ENCODE measurements at regions not wholly inside any gene's neighbourhood (a gene's known extent, or its start where the extent isn't known, plus 50 kb on each side); places are given as distances from the start of the nearest gene placed in this dataset.

DNA sequence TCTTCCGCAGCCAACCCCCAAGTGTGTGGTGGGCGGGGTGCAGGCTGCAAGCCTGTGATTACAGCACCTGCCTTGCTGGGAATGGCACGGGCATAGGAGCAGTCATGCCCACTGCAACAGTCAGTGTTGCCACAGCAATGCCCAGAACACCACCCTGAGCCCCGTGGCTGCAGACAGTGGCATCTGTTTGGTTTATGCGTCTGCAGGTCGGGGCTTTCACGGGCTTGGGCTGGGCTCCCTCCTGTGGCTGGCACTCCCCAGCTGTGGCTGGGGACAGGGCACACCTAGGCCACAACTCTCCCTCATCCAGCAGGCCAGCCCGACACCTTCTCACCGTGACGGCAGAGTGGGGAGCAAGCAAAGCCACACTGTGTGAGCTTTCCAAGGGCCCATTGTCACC is 115.3 kb upstream of the C1QTNF9B start:
- DNase-seq: no peak

DNA sequence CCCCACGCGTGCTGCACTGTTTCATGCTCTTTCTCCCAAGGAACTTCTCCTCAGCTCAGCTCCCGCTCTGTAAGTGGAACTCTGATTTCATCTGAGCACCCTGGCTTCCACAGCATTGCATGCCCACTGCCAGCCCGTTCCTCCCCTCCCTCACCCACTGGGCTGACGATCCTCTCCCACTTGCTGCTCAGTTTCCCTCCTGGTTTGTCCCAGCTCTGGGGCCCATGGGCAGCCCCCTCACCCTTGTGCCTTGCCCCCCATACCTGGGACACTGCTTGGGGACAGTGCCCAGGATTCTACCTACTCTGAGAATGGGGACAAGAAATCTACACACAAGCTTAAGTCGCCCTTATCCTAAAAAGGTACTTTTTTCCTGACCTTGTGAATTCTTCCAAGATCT is 115.9 kb upstream of the C1QTNF9B start:
- no peak for DNase-seq

DNA sequence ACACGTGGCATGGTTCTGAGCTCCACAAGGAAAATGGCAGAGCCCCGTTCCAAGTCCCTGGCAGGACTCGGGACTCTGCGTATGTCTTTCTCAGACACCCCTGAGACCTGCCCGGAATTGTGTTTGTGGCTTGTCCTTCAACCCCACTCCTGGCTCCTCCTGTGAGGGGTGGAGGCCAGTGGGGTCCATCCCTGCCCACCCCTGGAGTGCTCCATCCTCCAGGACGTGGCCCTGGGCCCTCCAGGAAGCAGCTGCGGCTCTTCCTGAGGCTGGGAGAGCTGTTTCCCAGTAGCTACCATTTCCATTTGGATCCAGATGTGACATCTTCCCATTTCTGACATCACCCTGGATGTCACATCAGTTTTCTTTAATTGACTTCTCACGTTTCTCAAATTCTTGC is 118.7 kb upstream of the C1QTNF9B start:
- DNase-seq: no peak

DNA sequence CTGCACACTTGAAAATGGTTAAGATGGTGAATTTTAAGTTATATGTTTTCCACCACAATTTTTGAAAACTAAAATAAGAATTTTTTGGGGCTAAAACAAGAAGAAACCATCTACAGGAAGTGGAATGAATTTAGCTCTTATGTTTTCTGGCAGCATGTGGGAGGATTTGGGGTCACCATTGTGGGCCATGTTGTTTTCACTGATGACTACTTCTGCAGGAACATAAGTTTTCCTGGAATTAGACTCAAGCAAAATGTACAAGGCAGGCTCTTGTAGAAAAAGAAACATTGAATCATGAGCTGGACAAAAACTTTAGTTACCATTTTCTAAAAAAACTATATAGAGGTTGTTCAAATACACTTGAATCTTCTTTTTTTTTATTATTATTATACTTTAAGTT is 125.3 kb upstream of the C1QTNF9B start:
- DNase-seq: no peak

DNA sequence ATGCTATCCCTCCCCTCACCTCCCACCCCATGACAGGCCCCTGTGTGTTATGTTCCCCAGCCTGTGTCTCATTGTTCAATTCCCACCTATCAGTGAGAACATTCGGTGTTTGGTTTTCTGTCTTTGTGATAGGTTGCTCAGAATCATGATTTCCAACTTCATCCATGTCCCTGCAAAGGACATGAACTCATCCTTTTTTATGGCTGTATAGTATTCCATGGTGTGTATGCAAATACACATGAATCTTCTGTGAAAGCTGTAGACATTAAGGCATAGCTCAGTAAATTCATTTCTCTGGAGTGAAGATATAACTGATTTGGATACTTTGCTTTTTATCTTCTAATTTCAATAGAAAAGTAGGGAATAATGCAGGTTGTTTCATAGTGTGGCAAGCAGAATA is 125.8 kb upstream of the C1QTNF9B start:
- no peak for DNase-seq

DNA sequence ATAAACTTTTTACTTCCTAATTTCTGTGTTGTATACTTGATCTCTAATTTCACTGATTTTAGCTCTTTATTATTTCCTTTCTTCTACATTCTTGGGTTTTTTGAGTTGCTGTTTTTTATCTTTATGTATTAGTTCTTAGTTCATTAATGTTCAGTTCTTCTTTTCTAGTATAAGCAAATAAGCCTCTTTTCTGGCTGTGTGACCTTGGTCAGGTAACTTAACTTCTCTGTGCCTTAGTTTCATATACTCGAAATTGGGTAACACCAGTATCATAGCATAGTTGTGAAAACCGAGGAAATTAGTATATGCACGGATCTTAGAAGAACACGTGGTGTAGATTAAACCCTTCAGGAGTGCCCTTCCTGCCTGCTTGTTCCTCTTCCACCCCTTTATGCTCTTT is 130.2 kb upstream of the C1QTNF9B start:
- DNase-seq: no peak

DNA sequence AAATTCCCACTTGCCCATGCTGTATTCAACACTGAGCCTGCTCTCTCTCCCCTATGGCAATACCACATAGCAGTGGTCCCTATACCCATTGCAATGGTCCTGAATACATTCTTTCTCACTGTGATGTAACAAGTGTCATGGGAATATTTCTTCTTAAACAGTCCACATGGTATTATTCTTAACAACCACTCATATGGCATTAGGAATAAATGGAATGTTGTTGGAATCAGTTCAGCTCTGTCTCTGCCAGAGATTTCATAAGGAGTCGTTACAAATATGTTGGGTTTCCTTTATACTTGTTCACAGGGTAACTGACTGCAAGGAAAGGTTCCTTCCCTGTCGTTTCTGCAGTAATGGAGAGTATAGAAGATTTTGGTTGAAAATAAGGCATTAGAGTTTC is 128.3 kb upstream of the SPATA13 start:
- DNase-seq: no peak

DNA sequence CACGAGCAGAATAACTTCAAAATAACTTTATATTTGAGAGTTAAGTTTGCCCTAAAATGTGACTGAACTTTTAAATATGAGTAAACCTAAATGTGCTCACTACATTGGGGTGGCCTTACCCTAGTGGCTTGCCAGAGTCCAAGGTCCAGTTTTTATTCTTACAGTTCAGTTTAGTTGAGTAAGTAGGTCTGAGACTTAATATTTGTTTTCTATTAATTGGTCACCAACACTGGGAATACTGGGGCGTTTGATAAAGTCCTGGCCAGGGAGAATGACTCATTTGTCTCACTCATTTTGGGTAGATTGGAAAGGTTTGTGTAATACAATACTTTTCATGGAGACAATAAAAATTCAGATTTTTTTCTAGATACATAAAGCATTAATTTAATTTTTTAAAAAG is 127.8 kb upstream of the SPATA13 start:
- DNase-seq: no peak

DNA sequence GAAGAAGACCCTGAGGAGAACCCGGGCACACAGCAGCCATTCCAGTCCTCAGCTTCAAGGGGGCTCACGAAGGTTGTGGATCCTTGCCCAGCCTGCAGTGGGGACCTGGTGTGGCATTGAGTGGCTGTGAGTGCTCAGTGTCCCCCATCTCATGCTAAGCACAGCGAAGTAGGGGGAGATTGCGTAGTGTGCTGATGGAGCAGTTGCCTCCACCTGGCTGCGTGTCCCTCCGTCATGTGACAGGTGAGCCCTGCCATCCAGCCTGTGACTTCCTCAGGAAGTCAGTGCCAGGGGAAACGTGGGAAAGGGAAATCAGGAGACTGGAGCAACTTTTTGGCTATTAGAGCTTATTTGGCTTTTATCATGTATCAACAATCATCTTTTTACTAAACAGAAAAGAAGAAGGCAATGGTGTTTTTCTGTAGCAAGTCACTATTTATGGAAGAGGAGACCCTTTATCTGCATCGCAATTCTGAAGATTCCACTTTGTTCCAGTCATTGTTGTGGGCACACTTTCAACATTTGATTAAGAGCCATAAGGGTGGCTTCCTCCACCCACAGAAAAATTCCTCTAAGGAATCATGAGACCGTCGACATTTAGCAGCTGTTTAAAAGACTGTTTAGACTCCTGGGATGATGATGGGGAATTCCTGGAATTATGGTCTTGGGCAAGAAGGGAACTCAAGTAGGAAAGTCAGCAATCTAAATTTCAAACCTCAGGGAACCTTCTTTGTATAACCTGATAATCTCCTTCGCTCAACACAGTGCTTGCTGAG is 126.8 kb upstream of the SPATA13 start:
- no peak for DNase-seq

DNA sequence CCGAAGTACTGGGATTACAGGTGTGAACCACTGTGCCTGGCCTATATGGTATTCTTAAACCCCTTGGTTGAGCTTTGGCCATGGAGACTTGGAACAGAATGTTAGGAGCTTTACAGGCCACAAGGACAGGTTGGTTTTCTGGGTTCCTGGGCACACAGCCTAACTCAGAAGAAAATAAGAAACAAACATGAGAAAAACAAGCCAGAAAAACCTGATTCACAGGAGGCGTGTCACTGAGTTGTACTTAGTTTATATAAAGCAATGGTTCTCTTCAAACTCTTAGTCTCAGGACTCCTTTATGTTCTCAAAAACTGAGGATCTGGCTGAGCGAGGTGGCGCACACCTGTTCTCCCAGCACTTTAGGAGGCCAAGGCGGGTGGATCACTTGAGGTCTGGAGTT is 125.1 kb upstream of the SPATA13 start:
- no peak for DNase-seq

DNA sequence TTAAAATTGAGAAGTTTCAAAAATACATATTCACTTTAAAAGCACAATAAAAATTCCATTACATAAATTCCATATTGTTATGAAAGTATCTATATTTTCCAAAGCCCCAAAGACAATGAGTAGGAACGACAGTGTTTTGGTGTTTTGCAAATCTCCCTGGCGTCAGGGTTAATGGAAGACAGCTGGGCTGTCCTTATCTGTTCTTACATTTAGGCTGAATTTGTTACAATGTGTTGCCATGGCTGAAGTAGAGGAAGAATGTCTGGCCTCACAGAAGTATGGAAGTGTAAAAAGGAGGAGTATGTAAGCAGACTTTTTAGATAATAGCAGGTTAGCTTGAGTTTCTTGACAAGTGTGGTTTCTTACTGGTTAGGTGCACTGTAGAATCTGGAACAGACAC is 124.4 kb upstream of the SPATA13 start:
- DNase-seq: no peak

DNA sequence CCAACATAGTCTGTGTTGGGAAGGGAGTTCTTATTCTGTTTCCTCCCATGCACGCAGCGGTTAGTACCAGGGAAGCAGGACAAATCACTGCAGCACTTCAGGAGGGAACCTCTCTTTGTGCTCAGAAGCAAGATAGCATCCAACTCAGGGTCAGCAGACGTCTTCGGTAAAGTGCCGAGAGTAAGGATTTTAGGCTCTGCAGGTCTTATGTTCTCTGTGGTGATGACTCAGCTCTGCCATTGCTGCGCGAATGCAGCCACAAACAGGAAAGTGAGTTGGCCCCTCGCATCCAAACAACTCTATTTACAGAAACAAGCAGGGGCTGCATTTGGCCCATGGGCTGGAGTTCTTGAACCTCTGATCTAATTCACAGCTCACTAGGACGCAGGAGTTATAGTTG is 122.1 kb upstream of the SPATA13 start:
- DNase-seq: no peak

DNA sequence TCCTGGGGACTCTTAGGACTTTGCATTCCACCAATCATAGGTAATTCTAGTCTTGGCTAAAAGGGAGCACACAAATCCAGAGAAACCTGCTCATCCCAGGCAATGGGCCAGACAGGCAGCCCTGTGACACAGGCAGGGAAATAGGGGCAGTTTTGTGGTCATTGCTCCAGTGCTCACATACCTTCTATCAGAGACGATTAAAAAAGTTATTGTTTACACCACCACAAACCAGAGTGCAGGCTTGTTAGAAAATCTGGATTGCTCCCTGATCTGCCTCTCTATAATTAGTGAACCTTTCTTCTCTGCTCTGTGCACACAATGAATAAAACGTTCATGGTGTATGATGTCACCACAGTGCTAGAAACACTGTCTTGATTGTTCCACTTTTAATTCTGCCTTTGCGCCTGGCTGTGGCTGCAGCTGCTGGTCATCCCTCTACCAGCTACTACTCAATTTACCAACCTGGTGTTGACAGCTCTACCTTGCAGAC is 121.6 kb upstream of the SPATA13 start:
- DNase-seq: no peak

DNA sequence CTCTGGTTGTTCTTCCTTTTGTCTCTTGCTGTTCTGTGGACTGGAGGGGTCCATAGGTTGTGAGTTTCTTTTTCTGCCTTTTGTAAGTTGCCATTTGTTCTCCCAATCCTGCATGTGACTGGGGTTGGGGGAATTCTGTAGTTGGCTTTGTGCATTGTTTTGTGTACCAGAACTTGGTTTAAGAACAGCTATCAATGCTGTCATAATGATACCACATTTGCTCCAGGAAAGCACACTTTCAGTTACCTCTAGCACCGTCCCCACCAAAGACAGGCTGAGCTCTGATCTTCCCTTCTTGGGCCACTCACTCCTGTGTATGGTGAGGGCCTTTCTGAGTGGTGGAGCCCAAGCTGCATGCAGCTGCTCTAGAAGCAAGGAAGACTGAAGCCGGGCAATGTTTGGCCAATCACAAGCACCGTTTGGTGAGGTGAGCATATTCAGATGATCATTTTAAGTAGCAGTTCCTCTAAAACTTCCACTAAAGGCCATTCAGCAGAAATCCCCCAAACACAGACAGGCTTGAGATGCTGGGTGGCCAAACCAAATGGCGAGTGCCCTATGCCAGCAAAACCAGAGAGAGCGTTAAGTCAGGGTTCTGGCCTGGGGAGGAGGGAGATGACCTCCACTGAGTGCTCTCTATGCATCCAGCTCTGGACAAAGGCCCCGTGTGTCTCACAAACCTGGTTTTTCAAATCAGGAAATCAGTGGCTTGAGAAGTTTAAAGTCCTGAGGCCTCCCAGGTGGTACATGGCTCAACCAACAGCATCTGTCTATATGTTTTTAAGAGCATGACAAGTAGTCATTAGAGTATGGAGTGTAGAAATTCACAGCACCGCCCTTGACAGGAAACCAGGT is 120.7 kb upstream of the SPATA13 start:
- no peak for DNase-seq

DNA sequence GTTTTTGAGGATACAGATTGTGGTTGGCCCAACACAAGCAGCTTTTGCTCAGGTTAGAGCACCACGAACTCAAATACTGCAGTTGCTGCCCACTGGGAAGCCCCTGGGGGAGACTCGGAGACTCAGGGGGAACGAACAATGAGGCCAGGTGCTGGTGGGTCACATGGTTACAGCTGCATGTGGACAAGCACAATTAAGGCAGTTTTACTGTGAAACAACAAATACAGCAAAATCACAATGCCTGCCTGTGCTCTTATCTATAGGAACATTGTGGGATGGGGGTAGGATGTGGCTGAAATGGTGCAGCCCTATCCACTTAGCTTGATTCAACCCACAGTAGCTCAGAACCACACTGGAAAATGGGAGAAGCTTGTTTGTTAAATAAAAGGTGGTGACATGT is 119.7 kb upstream of the SPATA13 start:
- no peak for DNase-seq

DNA sequence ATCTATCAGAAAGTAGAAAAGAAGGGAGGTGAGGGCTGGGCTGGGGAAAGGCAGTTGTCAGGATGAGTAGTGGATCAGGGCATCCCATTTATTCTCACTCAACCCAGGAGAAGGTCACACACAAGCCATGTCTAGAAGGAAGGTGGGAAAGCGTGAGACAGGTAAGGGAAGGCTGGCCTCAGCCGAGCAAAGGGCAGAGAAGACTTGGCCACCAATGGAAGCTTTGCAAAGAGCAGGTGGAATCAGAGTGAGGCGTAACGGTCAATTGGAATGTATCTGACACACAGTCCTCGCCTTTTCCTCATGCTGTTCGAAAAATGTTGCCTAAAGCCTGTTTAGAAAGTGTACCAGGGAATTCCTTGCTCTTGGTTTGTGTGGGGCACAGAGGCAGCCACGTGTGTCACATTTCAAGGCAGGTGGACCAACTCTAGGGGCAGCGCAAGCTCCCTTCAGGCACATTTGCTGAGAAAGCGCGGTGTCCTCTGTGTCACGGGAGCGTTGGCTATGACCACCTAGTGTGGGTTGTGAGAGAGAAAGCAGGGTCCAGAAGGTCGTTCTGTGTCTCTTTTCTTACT is 118.8 kb upstream of the SPATA13 start:
- DNase-seq: no peak

DNA sequence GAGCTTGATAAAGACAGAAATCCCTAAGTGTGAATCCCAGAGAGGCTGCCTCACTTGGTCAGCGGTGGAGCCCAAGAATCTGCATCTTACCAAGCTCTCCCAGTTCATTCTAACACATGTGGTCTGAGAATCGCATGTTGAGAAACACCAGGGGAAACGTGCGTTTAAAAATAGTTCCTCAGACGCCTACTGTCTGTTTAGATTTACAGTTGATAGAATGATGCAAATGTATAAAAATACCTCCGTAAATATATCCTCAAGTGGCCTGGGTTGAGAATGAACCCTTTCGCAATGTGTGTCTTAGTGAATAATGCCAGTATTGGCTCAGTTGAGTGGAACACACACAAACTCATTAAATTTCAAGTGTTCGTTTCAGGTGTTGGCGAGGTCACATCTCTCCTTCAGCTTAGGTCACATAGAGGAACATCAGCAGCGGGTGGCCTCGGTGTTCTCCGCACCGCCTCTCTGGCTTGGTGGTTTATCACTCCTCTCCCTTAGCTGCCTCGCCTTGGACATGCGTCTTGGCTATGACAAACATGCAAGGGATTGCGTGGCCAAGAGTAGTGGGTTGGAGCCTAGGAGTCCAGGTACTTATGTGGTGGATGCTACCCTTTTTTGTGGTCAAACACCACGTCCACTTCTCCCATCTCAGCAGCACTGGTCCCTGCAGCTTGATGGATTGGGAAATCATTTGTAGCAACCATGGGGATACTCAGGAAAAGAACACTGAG is 117.6 kb upstream of the SPATA13 start:
- no peak for DNase-seq

DNA sequence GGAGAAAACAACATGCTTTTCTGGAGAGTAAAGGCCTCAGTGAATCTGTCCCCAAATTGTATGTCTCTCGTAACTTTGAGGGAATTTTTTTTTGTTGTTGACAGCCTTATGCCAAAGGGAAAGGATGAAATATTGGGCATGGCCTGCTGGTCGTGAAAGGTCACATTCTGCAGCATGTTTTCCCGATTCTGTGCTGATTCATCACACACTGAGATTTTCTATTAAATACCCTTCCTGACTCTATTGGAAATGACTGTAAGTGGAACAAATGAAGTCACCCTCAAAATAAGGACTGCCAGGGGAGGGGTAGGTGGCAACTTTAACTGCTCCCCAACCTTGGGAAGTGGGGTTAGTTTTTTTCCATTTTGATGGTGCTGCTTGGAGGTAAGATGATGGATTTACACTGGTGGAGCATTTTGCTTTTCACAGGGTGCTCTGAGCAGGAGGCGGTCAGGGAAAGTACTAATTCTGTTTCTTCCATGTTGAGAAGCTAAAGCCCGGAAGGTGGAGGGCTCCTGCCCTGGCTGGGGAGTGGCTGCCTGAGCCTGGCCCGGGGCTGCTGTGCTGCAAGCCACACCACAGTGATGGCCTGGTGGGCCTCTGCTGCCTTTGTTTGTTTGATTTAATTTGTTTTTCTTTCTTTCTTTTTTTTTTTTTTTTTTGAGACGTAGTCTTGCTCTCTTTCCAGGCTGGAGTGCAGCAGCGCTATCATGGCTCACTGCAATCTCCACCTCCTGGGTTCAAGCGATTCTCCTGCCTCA is 116.8 kb upstream of the SPATA13 start:
- DNase-seq: no peak

DNA sequence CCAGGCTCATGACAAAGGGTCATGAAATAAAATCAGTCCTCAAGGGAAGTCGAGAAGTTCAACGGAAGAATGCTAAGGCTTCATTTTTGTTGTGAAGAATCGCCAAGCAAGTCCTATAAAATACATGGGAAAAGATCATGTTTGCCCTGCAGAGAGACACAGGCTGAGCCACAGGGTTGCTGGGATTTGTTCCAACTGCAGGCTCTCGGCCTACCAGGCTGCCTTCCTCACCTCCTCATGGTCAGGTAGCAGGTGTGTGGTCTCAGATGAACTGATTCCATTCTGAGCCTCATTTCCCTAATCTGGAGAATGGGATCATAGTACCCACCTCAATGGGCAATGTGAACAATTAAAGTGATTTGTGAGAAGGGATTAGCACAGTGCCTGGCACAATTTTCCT is 114.9 kb upstream of the SPATA13 start:
- DNase-seq: no peak

DNA sequence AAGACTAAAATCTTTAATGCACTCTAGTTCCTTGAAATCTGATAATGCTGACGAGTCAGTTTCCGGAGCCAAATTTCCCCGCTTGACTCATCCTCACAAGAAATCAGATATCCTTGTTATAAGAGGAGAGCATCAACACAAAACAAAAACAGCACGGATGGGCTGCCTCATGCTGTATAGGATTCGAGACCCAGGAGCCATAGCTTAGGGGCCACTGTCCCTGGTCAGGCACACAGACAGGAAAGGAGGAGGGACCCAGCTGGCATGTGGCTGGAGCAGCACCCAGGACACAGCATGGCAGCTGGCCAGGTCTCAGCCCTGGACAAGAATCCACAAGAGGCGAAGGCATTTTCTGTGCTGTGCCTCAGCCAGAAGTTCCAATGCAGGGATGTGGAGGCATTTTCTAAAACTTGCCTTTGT is 110.2 kb upstream of the SPATA13 start:
- DNase-seq: no peak

DNA sequence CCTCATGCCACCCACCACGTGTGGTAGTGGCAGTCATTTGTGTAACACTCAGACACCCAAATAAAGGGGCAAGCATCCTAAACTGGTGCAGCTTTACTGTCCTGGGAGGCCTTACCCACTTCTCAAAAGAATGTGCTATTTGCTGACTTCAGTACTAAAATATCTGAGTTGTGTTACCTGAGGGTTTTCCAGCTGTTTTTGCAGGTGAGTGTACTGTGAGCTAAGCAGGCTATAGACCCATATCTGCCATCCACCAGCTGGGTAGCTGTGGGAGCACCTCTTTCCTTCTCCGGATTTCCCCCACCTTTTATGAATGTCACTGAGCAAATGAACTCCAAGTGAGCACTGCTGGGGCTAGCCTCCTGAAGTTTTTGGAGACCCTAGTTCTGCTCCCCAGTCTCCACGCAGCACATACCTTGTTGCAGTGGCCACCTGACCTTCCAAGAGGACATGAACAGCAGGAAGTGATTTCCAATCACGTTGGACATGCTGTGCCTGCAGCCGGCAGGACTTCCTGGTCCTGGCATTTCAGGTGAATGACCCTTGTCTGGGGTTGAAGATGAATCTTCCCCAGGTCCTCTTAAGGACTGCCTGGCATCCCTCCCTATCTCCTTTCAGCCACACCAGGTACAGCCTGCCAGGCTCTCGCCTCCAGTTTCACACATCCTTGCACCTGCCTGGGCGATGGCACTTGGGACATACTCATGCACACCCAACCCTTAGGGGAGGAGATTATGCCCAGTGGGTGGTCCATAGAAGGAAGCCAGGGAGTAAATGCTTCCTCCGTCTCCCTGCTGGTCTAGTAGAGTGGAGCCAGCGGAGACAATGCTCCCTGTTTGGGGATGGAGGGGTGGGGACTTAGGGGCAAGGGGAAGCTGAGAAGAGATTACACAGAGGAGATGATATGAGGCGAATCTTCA is 109.5 kb upstream of the SPATA13 start:
- no peak for DNase-seq
